H1 (cell line): ENCODE measurements at regions not wholly inside any gene's neighbourhood (a gene's known extent, or its start where the extent isn't known, plus 50 kb on each side); places are given as distances from the start of the nearest gene placed in this dataset.

ENCODE experiments used
- BCL11A ChIP-seq, 2 experiments: IDR thresholded peaks; one replicate each; pipeline ENCODE4 v1.6.1; 2011; ENCODE audit warnings: low read depth in 2 of 2, low read length in 2 of 2, mild to moderate bottlenecking in 2 of 2
- CEBPB ChIP-seq: IDR thresholded peaks from 2 replicates; pipeline ENCODE4 v1.6.1; 2012; ENCODE audit warnings: low read depth, low read length
- CREB1 ChIP-seq: IDR thresholded peaks from 2 replicates; pipeline ENCODE4 v1.6.1; 2012; ENCODE audit warnings: inconsistent platforms
- CTCF ChIP-seq, 3 experiments: IDR thresholded peaks; 1 replicate in 2 of 3; 2 replicates in 1 of 3; pipeline versions ENCODE4 v1.5.1 to v1.6.1; 2011; ENCODE audit warnings: low read length in 3 of 3, mild to moderate bottlenecking in 3 of 3, inconsistent platforms in 2 of 3, low read depth in 1 of 3, moderate library complexity in 1 of 3; ENCODE audit not compliant: insufficient read depth in 1 of 3; ENCODE audit errors: control extremely low read depth in 1 of 3
- EP300 ChIP-seq, 2 experiments: IDR thresholded peaks; 1 replicate in 1 of 2; 2 replicates in 1 of 2; pipeline ENCODE4 v1.6.1; 2011 to 2012; ENCODE audit warnings: low read depth in 2 of 2, low read length in 2 of 2, mild to moderate bottlenecking in 2 of 2, borderline replicate concordance in 1 of 2, inconsistent platforms in 1 of 2, moderate library complexity in 1 of 2
- EZH2 ChIP-seq: fragments of 200-600 bp; sonication (generic); IDR thresholded peaks from 2 replicates; pipeline ENCODE4 v1.7.1; 2012; ENCODE audit warnings: low read depth, mild to moderate bottlenecking, moderate library complexity, low read length, inconsistent platforms; ENCODE audit not compliant: severe bottlenecking
- JUND ChIP-seq: IDR thresholded peaks from 2 replicates; pipeline ENCODE4 v1.6.1; 2011; ENCODE audit warnings: mild to moderate bottlenecking, improper control_type of control experiment, low read length
- MAX ChIP-seq: IDR thresholded peaks from 2 replicates; pipeline ENCODE4 v1.6.1; 2012; ENCODE audit warnings: inconsistent platforms
- NRF1 ChIP-seq: IDR thresholded peaks from 2 replicates; pipeline ENCODE4 v1.6.1; 2011; ENCODE audit warnings: mild to moderate bottlenecking, low read depth, low read length, improper control_type of control experiment
- PHF8 ChIP-seq: fragments of 200-600 bp; sonication (generic); conservative IDR thresholded peaks from 2 replicates; pipeline ENCODE4 v1.7.1; 2012; ENCODE audit warnings: low read depth, mild to moderate bottlenecking, inconsistent platforms, low read length, moderate library complexity
- POLR2AphosphoS5 ChIP-seq: IDR thresholded peaks from 2 replicates; pipeline ENCODE4 v1.6.1; 2011; ENCODE audit warnings: low read depth, low read length
- RAD21 ChIP-seq, 2 experiments: IDR thresholded peaks in 1 of 2; conservative IDR thresholded peaks in 1 of 2; 2 replicates each; pipeline ENCODE4 v1.6.1; 2011; ENCODE audit warnings: low read depth in 2 of 2, low read length in 2 of 2, improper control_type of control experiment in 1 of 2, inconsistent platforms in 1 of 2, mild to moderate bottlenecking in 1 of 2, moderate library complexity in 1 of 2
- SP1 ChIP-seq: IDR thresholded peaks from 2 replicates; pipeline ENCODE4 v1.6.1; 2011; ENCODE audit warnings: low read depth, low read length

DNA sequence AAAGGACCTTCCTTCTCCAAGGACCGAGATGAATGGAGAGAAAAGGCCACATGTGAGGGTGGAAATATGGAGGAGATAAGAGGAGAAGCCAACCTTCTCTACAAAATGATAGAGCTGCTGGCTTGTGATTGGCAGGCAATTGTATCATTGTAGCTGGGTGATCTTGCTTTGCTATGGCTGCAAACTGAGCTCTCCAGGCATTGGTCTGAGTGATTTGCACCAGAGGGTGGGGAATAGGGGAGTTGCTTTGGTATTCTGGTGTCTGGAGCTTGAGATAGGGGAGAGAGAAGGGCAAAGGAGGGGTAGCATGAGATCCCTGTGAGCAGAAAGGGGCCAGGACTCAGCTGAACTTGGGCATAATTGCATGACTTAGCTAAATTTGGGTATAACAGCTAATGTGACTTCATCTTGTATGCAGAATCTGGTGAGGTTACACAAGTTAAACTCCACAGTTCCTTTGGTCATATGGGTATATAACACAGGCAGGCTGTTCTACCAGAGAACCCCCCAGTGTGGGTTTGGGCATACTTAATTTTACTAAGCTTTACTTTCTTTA is 72.0 kb downstream of the FOS start:
- no peak for TF ChIP-seq BCL11A (IDR thresholded peaks at IDR 0.05; ENCODE audit: low read depth in 2 of 2, low read length in 2 of 2)
- no peak for TF ChIP-seq CTCF (IDR thresholded peaks at IDR 0.05; ENCODE audit: control extremely low read depth in 1 of 3, insufficient read depth in 1 of 3, low read depth in 1 of 3, low read length in 3 of 3)
- TF ChIP-seq MAX, result no peak
- no peak for TF ChIP-seq PHF8
- TF ChIP-seq POLR2AphosphoS5, result no peak
- no peak for TF ChIP-seq CREB1
- no peak for TF ChIP-seq NRF1
- no peak for TF ChIP-seq CEBPB
- TF ChIP-seq SP1, result no peak
- no peak for TF ChIP-seq JUND
- no peak for TF ChIP-seq RAD21 (IDR thresholded peaks at IDR 0.05 in 1 of 2, conservative IDR thresholded peaks at IDR 0.05 in 1 of 2; ENCODE audit: low read depth in 2 of 2, low read length in 2 of 2)
- no peak for TF ChIP-seq EZH2
- TF ChIP-seq EP300 (IDR thresholded peaks at IDR 0.05; ENCODE audit: borderline replicate concordance in 1 of 2, low read depth in 2 of 2, low read length in 2 of 2), result no peak
